Natural killer cell (primary cell): ENCODE measurements at regions not wholly inside any gene's neighbourhood (a gene's known extent, or its start where the extent isn't known, plus 50 kb on each side); places are given as distances from the start of the nearest gene placed in this dataset.

Experiments used
- ATAC-seq, 3 donors: fragments of 150-1000 bp in 2 of 3; fragments of 200-7000 bp in 1 of 3; cut with Tn5 transposase; 1 replicate in 1 of 3; 2 replicates in 2 of 3; pipeline ENCODE4 v1.10.0; 2021; ENCODE audit warnings: mild to moderate bottlenecking in 2 of 3, moderate library complexity in 2 of 3
- DNase-seq, 2 donors: peaks; one replicate each; pipeline versions ENCODE4 v3.0.0 to v3.0.0-alpha.2; 2013 to 2021; ENCODE audit warnings: mixed read lengths in 1 of 2
- H3K27ac ChIP-seq: one replicate; pipeline ENCODE4 v1.5.1; 2013; ENCODE audit warnings: mild to moderate bottlenecking, low read length
- H3K27me3 ChIP-seq: one replicate; pipeline ENCODE4 v1.6.1; 2013; ENCODE audit warnings: low read length; ENCODE audit not compliant: control insufficient read depth, insufficient read depth
- H3K36me3 ChIP-seq: one replicate; pipeline ENCODE4 v1.6.1; 2013; ENCODE audit warnings: low read length; ENCODE audit not compliant: control insufficient read depth, insufficient read depth
- H3K4me1 ChIP-seq: one replicate; pipeline ENCODE4 v1.6.1; 2013; ENCODE audit warnings: low read length; ENCODE audit not compliant: control insufficient read depth, insufficient read depth
- H3K4me3 ChIP-seq: one replicate; pipeline ENCODE4 v1.5.1; 2013; ENCODE audit warnings: low read length
- H3K9me3 ChIP-seq: one replicate; pipeline ENCODE4 v1.6.1; 2013; ENCODE audit warnings: low read length; ENCODE audit not compliant: control insufficient read depth, insufficient read depth
- H3K27ac Mint-ChIP-seq, 2 donors: one replicate each; pipeline ENCODE4 v1.8.0; 2022; ENCODE audit warnings: mild to moderate bottlenecking in 2 of 2, mixed read lengths in 2 of 2, moderate library complexity in 1 of 2
- H3K27me3 Mint-ChIP-seq, 2 donors: one replicate each; pipeline ENCODE4 v1.8.0; 2022; ENCODE audit warnings: low read depth in 2 of 2, mixed read lengths in 2 of 2
- H3K36me3 Mint-ChIP-seq: one replicate; pipeline ENCODE4 v1.8.0; 2022; ENCODE audit warnings: mixed read lengths
- H3K4me1 Mint-ChIP-seq, 2 donors: one replicate each; pipeline ENCODE4 v1.8.0; 2022; ENCODE audit warnings: mixed read lengths in 2 of 2
- H3K4me3 Mint-ChIP-seq: one replicate; pipeline ENCODE4 v1.8.0; 2022; ENCODE audit warnings: mild to moderate bottlenecking, moderate library complexity, mixed read lengths
- H3K9me3 Mint-ChIP-seq, 2 donors: one replicate each; pipeline ENCODE4 v1.8.0; 2022; ENCODE audit warnings: mixed read lengths in 2 of 2
- WGBS: methylation state at CpG from one replicate; pipeline ENCODE4 v1.1.7; 2013; ENCODE audit warnings: missing lambda C conversion rate; ENCODE audit not compliant: insufficient coverage; 5-methylcytosine and 5-hydroxymethylcytosine counted together
- intact Hi-C: fragments of 100-400 bp; cut with micrococcal nuclease; formaldehyde crosslinking; loops from one replicate; pipeline ENCODE4 v1.14.2; 2022
- TF ChIP-seq, protein P1 (sequence below): fragments of 200-600 bp; IDR thresholded peaks from one replicate; pipeline ENCODE4 v1.8.0; 2022; ENCODE audit warnings: antibody characterized with exemption

DNA sequence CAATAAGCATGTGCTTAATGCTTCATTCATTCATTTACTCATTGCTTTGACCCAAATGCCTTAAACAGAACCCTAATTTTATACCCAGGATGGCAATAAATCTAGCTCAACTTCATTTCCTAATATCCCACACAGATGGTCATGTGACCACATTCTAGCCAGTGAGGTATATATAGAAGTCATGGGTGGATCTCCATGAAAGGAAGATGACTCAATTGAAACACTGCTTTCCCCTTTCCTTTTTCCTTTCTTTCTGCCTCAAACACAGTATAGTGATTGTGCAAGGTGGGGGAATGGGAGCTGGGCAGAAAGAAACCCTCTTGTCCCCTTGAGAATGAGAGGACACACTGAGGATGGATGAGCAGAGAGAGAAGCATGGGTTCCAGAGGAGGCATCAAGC, 183.5 kb upstream of the PRICKLE2 start:
- intact Hi-C loops = no loop called here
- TF ChIP-seq, protein P1, sequence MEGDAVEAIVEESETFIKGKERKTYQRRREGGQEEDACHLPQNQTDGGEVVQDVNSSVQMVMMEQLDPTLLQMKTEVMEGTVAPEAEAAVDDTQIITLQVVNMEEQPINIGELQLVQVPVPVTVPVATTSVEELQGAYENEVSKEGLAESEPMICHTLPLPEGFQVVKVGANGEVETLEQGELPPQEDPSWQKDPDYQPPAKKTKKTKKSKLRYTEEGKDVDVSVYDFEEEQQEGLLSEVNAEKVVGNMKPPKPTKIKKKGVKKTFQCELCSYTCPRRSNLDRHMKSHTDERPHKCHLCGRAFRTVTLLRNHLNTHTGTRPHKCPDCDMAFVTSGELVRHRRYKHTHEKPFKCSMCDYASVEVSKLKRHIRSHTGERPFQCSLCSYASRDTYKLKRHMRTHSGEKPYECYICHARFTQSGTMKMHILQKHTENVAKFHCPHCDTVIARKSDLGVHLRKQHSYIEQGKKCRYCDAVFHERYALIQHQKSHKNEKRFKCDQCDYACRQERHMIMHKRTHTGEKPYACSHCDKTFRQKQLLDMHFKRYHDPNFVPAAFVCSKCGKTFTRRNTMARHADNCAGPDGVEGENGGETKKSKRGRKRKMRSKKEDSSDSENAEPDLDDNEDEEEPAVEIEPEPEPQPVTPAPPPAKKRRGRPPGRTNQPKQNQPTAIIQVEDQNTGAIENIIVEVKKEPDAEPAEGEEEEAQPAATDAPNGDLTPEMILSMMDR = no peak
- Mint-ChIP-seq H3K27me3 (no peaks in the 10 kb centered on the region), H3K27ac (no peak overlapping the region), H3K9me3 (peaks cover 3 to 11% of the 10 kb centered on the region in 2 donors), H3K4me1 (no peaks in the 10 kb centered on the region), H3K36me3 (no peaks in the 10 kb centered on the region), H3K4me3 (no peak overlapping the region)
- ATAC-seq (no peak), DNase-seq (no peak)
- Histone ChIP-seq H3K27me3 (no peaks in the 10 kb centered on the region), H3K27ac (no peak overlapping the region), H3K9me3 (no peaks in the 10 kb centered on the region), H3K36me3 (no peaks in the 10 kb centered on the region), H3K4me1 (no peaks in the 10 kb centered on the region), H3K4me3 (no peak overlapping the region)

DNA sequence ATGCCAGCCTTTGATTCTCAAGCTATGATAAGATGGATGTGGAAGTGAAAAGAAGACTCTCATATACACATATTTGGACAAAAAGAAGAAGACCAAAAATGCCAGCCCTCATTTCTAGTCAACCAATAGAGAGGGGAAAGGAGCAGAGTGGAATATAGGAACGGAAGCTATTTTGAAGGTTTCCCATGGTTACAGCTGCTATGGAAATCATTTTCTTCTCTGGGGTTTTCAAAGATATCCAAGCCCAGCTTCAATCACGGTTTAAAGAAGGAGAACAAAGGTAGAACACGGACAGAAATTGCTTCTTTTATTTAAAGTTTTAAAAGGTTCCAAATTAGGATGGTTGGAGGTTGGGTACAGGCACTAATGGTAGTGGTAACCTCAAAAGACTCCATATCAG, 181.0 kb upstream of the PRICKLE2 start:
- peaks cover 3 to 7% of the 10 kb centered on the region in 2 donors for H3K9me3 Mint-ChIP-seq
- no peaks in the 10 kb centered on the region for H3K36me3 Mint-ChIP-seq
- TF ChIP-seq, protein P1 = no peak
- Histone ChIP-seq H3K4me1 (no peaks in the 10 kb centered on the region), H3K27ac (no peak overlapping the region), H3K36me3 (no peaks in the 10 kb centered on the region), H3K27me3 (no peaks in the 10 kb centered on the region), H3K9me3 (no peaks in the 10 kb centered on the region), H3K4me3 (no peak overlapping the region)
- ATAC-seq (no peak), DNase-seq (no peak)
- no peak overlapping the region for H3K27ac Mint-ChIP-seq
- H3K4me3 Mint-ChIP-seq = no peak overlapping the region
- intact Hi-C loops = no loop called here
- no peaks in the 10 kb centered on the region for H3K27me3 Mint-ChIP-seq
- 52% methylated on average over 3 of the region's 3 CpGs for WGBS
- no peaks in the 10 kb centered on the region for H3K4me1 Mint-ChIP-seq

DNA sequence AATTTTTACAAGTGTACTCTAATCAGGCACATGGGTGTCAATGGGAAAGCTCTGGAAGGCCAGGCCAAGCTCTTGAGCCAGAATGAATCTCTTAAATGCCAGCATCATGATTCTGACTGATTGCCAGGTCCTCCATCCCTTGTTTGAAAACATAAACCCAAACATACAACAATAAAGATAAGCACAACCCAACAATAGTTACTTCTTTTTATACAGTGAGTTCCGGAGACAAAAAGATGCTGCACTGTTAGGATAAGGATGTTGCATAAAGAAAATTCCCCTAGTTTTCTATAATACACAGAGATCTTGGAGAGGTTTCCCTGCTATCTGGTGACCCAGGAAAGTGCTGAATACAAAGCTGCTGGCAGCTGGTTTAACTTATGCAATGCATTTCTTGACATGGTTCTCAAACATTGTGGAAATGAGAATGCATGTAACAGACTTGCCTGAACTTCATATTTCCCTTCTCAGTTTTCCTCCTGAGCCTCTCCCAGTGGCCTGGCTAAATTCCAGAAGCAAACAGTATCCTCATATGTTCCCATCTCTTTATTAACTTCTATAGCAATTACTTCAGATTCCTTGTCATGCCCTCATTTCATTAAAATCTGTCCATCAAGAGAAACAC, 180.1 kb upstream of the PRICKLE2 start:
- H3K4me1 ChIP-seq = no peaks in the 10 kb centered on the region
- H3K4me3 ChIP-seq = no peak overlapping the region
- H3K9me3 ChIP-seq = no peaks in the 10 kb centered on the region
- H3K36me3 Mint-ChIP-seq = no peaks in the 10 kb centered on the region
- no peak overlapping the region for H3K27ac ChIP-seq
- no peaks in the 10 kb centered on the region for H3K27me3 Mint-ChIP-seq
- no peak for ATAC-seq
- H3K36me3 ChIP-seq = no peaks in the 10 kb centered on the region
- no CpG with 5 or more reads among the region's 1 CpG for WGBS
- H3K4me1 Mint-ChIP-seq = no peaks in the 10 kb centered on the region
- no peak overlapping the region for H3K27ac Mint-ChIP-seq
- TF ChIP-seq, protein P1 = no peak
- H3K9me3 Mint-ChIP-seq = peaks cover 3 to 7% of the 10 kb centered on the region in 2 donors
- no peak overlapping the region for H3K4me3 Mint-ChIP-seq
- no peak for DNase-seq
- H3K27me3 ChIP-seq = no peaks in the 10 kb centered on the region
- intact Hi-C loops = no loop called here

DNA sequence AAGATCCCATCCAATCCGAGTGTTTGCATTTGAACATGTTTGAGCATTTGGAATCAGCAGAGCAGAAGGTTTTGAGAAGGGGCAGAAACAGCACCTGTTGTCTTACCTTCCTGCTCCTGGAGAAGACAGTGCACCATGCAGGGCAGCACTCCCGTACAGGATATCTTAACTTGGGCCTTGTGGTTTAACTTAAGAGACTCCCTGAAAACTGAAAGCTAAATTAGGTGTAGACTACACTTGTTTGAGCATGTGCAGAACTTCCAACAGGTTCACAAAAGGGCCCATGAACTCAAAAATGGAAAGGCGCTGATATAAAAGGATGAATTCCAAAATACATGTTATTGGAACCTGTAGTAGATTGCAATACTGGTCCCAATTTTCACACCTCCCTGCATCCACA, 175.4 kb upstream of the PRICKLE2 start:
- Histone ChIP-seq H3K27ac (no peak overlapping the region), H3K27me3 (no peaks in the 10 kb centered on the region), H3K36me3 (no peaks in the 10 kb centered on the region), H3K4me3 (no peak overlapping the region), H3K9me3 (no peaks in the 10 kb centered on the region), H3K4me1 (no peaks in the 10 kb centered on the region)
- 71% methylated on average over 3 of the region's 3 CpGs for WGBS
- Mint-ChIP-seq H3K4me3 (no peak overlapping the region), H3K27ac (no peak overlapping the region), H3K4me1 (no peaks in the 10 kb centered on the region), H3K9me3 (no peaks in the 10 kb centered on the region), H3K27me3 (no peaks in the 10 kb centered on the region), H3K36me3 (no peaks in the 10 kb centered on the region)
- DNase-seq = no peak
- TF ChIP-seq, protein P1 = no peak
- intact Hi-C loops = no loop called here
- ATAC-seq = no peak
